ENCODE measurements at regions not wholly inside any gene's neighbourhood (a gene's known extent, or its start where the extent isn't known, plus 50 kb on each side); places are given as distances from the start of the nearest gene placed in this dataset.

- no peak for TF ChIP-seq CTCF (IDR thresholded peaks at IDR 0.05; ENCODE audit: borderline replicate concordance, control extremely low read depth, extremely low read depth, insufficient read depth, missing control alignments)
- in situ Hi-C loops (cut with MboI; ENCODE audit: low sequenced_read_pairs, unreplicated experiment), result no loop called here
- DNase-seq (ENCODE audit: low spot score), result no peak
Observed at GRCh38 chr12:59388694-59389093, 207.1 kb upstream of the SLC16A7 start.

- no peak for DNase-seq (ENCODE audit: low spot score)
- in situ Hi-C loops (cut with MboI; ENCODE audit: low sequenced_read_pairs, unreplicated experiment), result no loop called here
- TF ChIP-seq CTCF (IDR thresholded peaks at IDR 0.05; ENCODE audit: borderline replicate concordance, control extremely low read depth, extremely low read depth, insufficient read depth, missing control alignments), result no peak
Observed at GRCh38 chr12:59388176-59388575, 207.7 kb upstream of the SLC16A7 start.

- TF ChIP-seq CTCF (IDR thresholded peaks at IDR 0.05; ENCODE audit: borderline replicate concordance, control extremely low read depth, extremely low read depth, insufficient read depth, missing control alignments), result no peak
- DNase-seq (ENCODE audit: low spot score), result no peak
- in situ Hi-C loops (cut with MboI; ENCODE audit: low sequenced_read_pairs, unreplicated experiment), result no loop called here
Observed at GRCh38 chr12:59386236-59386635, 209.6 kb upstream of the SLC16A7 start.

GRCh38 chr12:59383079-59383822, 212.6 kb upstream of the SLC16A7 start:
- no peak for DNase-seq (ENCODE audit: low spot score)
- TF ChIP-seq CTCF (IDR thresholded peaks at IDR 0.05; ENCODE audit: borderline replicate concordance, control extremely low read depth, extremely low read depth, insufficient read depth, missing control alignments), result no peak
- in situ Hi-C loops (cut with MboI; ENCODE audit: low sequenced_read_pairs, unreplicated experiment), result no loop called here

GRCh38 chr12:59382282-59383078, 213.3 kb upstream of the SLC16A7 start:
- TF ChIP-seq CTCF (IDR thresholded peaks at IDR 0.05; ENCODE audit: borderline replicate concordance, control extremely low read depth, extremely low read depth, insufficient read depth, missing control alignments), result no peak
- DNase-seq (ENCODE audit: low spot score), result no peak
- in situ Hi-C loops (cut with MboI; ENCODE audit: low sequenced_read_pairs, unreplicated experiment), result no loop called here

GRCh38 chr12:59381106-59381505, 214.7 kb upstream of the SLC16A7 start:
- DNase-seq (ENCODE audit: low spot score), result no peak
- TF ChIP-seq CTCF (IDR thresholded peaks at IDR 0.05; ENCODE audit: borderline replicate concordance, control extremely low read depth, extremely low read depth, insufficient read depth, missing control alignments), result no peak
- in situ Hi-C loops (cut with MboI; ENCODE audit: low sequenced_read_pairs, unreplicated experiment), result no loop called here
